ENCODE measurements at regions not wholly inside any gene's neighbourhood (a gene's known extent, or its start where the extent isn't known, plus 50 kb on each side); places are given as distances from the start of the nearest gene placed in this dataset.

- Mint-ChIP-seq H3K4me1 (ENCODE audit: unreplicated experiment) (no peaks in the 10 kb centered on the region), H3K4me3 (ENCODE audit: unreplicated experiment) (no peak overlapping the region), H3K27me3 (ENCODE audit: unreplicated experiment) (peaks cover 35% of the 10 kb centered on the region), H3K36me3 (ENCODE audit: unreplicated experiment) (no peaks in the 10 kb centered on the region), H3K27ac (ENCODE audit: unreplicated experiment) (no peak overlapping the region), H3K9me3 (ENCODE audit: unreplicated experiment) (no peaks in the 10 kb centered on the region)
- TF ChIP-seq, protein P1, sequence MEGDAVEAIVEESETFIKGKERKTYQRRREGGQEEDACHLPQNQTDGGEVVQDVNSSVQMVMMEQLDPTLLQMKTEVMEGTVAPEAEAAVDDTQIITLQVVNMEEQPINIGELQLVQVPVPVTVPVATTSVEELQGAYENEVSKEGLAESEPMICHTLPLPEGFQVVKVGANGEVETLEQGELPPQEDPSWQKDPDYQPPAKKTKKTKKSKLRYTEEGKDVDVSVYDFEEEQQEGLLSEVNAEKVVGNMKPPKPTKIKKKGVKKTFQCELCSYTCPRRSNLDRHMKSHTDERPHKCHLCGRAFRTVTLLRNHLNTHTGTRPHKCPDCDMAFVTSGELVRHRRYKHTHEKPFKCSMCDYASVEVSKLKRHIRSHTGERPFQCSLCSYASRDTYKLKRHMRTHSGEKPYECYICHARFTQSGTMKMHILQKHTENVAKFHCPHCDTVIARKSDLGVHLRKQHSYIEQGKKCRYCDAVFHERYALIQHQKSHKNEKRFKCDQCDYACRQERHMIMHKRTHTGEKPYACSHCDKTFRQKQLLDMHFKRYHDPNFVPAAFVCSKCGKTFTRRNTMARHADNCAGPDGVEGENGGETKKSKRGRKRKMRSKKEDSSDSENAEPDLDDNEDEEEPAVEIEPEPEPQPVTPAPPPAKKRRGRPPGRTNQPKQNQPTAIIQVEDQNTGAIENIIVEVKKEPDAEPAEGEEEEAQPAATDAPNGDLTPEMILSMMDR (IDR thresholded peaks at IDR 0.05) = no peak
- no peak for DNase-seq (ENCODE audit: extremely low spot score, unreplicated experiment)
These were observed 424.0 kb downstream of the ADAMTS20 start for GRCh38 chr12:43127886-43128549.

GRCh38 chr12:43126652-43127375 is 425.2 kb downstream of the ADAMTS20 start:
- TF ChIP-seq, protein P1 (IDR thresholded peaks at IDR 0.05) = no peak
- no peak overlapping the region for H3K4me3 Mint-ChIP-seq (ENCODE audit: unreplicated experiment)
- no peak overlapping the region for H3K27ac Mint-ChIP-seq (ENCODE audit: unreplicated experiment)
- H3K27me3 Mint-ChIP-seq (ENCODE audit: unreplicated experiment) = peaks cover 32% of the 10 kb centered on the region
- no peak for DNase-seq (ENCODE audit: extremely low spot score, unreplicated experiment)
- no peaks in the 10 kb centered on the region for H3K4me1 Mint-ChIP-seq (ENCODE audit: unreplicated experiment)
- no peaks in the 10 kb centered on the region for H3K9me3 Mint-ChIP-seq (ENCODE audit: unreplicated experiment)
- no peaks in the 10 kb centered on the region for H3K36me3 Mint-ChIP-seq (ENCODE audit: unreplicated experiment)

DNA sequence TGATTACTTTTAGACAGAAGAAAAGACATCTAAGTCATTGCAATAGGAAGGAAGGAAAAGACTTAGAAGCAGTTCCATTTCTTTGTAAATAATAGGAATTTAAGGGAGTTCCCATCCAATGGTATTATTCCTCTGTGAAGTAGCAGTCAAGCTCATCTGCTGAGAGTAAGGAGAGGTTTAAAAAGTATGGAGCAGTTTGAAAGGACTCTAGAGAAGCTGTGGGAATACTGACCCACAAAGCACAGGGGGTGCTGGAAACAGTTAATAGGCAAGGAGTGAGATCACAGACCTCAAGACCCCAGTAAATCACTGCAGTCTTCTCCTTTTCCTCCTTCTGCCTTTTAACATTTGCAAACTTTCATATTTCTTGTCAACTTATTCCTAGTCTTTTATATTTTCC is 428.5 kb downstream of the ADAMTS20 start:
- no peak overlapping the region for H3K4me3 Mint-ChIP-seq (ENCODE audit: unreplicated experiment)
- peaks cover 22% of the 10 kb centered on the region for H3K27me3 Mint-ChIP-seq (ENCODE audit: unreplicated experiment)
- TF ChIP-seq, protein P1 (IDR thresholded peaks at IDR 0.05) = no peak
- H3K36me3 Mint-ChIP-seq (ENCODE audit: unreplicated experiment) = no peaks in the 10 kb centered on the region
- no peaks in the 10 kb centered on the region for H3K4me1 Mint-ChIP-seq (ENCODE audit: unreplicated experiment)
- DNase-seq (ENCODE audit: extremely low spot score, unreplicated experiment) = no peak
- H3K27ac Mint-ChIP-seq (ENCODE audit: unreplicated experiment) = no peak overlapping the region
- H3K9me3 Mint-ChIP-seq (ENCODE audit: unreplicated experiment) = no peaks in the 10 kb centered on the region

DNA sequence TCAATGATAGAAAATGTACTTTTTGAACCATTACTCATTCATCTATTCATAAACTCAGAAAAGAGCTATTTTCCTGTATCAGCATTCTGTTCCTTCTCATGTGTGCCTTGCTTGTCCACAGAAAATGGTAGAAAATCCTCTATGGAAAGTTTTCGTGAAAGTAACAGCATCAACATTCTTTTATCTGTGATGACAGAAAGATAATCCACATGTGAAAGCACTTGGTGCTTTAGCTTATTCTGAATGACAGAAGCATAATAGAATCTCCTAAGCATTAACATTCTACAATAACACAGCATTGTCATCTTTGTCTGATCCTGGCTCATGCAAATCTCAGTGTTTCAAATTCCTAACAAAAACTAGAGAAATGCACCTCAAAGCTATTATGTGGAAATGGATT is 431.9 kb downstream of the ADAMTS20 start:
- no peaks in the 10 kb centered on the region for H3K9me3 Mint-ChIP-seq (ENCODE audit: unreplicated experiment)
- no peaks in the 10 kb centered on the region for H3K4me1 Mint-ChIP-seq (ENCODE audit: unreplicated experiment)
- DNase-seq (ENCODE audit: extremely low spot score, unreplicated experiment) = no peak
- H3K4me3 Mint-ChIP-seq (ENCODE audit: unreplicated experiment) = no peak overlapping the region
- peaks cover 13% of the 10 kb centered on the region for H3K27me3 Mint-ChIP-seq (ENCODE audit: unreplicated experiment)
- H3K27ac Mint-ChIP-seq (ENCODE audit: unreplicated experiment) = no peak overlapping the region
- TF ChIP-seq, protein P1 (IDR thresholded peaks at IDR 0.05) = no peak
- no peaks in the 10 kb centered on the region for H3K36me3 Mint-ChIP-seq (ENCODE audit: unreplicated experiment)

GRCh38 chr12:43118881-43119280 is 433.1 kb downstream of the ADAMTS20 start:
- Mint-ChIP-seq H3K9me3 (ENCODE audit: unreplicated experiment) (no peaks in the 10 kb centered on the region), H3K27me3 (ENCODE audit: unreplicated experiment) (peaks cover 9% of the 10 kb centered on the region), H3K4me3 (ENCODE audit: unreplicated experiment) (no peak overlapping the region), H3K36me3 (ENCODE audit: unreplicated experiment) (no peaks in the 10 kb centered on the region), H3K27ac (ENCODE audit: unreplicated experiment) (no peak overlapping the region), H3K4me1 (ENCODE audit: unreplicated experiment) (no peaks in the 10 kb centered on the region)
- DNase-seq (ENCODE audit: extremely low spot score, unreplicated experiment) = no peak
- TF ChIP-seq, protein P1 (IDR thresholded peaks at IDR 0.05) = no peak

Data from osteocyte (in vitro differentiated cells).